SK-N-SH (cell line): ENCODE measurements at regions not wholly inside any gene's neighbourhood (a gene's known extent, or its start where the extent isn't known, plus 50 kb on each side); places are given as distances from the start of the nearest gene placed in this dataset.

Experiments
- CTCF ChIP-seq: fragments of 200-600 bp; sonication (generic); IDR thresholded peaks from 2 replicates; pipeline ENCODE4 v1.6.1; 2017; ENCODE audit warnings: antibody characterized with exemption, mild to moderate bottlenecking, moderate library complexity
- EZH2phosphoT487 ChIP-seq: fragments of 200-600 bp; sonication (generic); IDR thresholded peaks from 2 replicates; pipeline ENCODE4 v1.6.1; 2017; ENCODE audit warnings: low read depth, mixed run types, mild to moderate bottlenecking, antibody characterized with exemption, moderate library complexity, borderline replicate concordance
- FOXM1 ChIP-seq: IDR thresholded peaks from 2 replicates; pipeline ENCODE4 v1.4.0; 2012; ENCODE audit warnings: low read depth, mild to moderate bottlenecking
- JUND ChIP-seq: IDR thresholded peaks from 2 replicates; pipeline ENCODE4 v1.4.0; 2012
- MAX ChIP-seq: IDR thresholded peaks from 2 replicates; pipeline ENCODE4 v1.4.0; 2012; ENCODE audit warnings: low read depth
- NFIC ChIP-seq: IDR thresholded peaks from 2 replicates; pipeline ENCODE4 v1.4.0; 2012; ENCODE audit warnings: borderline replicate concordance
- POLR2AphosphoS5 ChIP-seq: IDR thresholded peaks from 2 replicates; pipeline ENCODE4 v1.6.1; 2012; ENCODE audit warnings: low read depth, low read length
- RAD21 ChIP-seq: IDR thresholded peaks from 2 replicates; pipeline ENCODE4 v1.6.1; 2012; ENCODE audit warnings: mild to moderate bottlenecking, low read length
- RCOR1 ChIP-seq: fragments of 150-350 bp; IDR thresholded peaks from 2 replicates; pipeline ENCODE4 v1.6.1; 2017; ENCODE audit warnings: antibody characterized with exemption, low read length
- REST ChIP-seq: IDR thresholded peaks from 2 replicates; pipeline ENCODE4 v1.6.1; 2012; ENCODE audit warnings: mild to moderate bottlenecking, low read depth, low read length, moderate library complexity
- SMC3 ChIP-seq: IDR thresholded peaks from 2 replicates; pipeline ENCODE4 v1.6.1; 2012; ENCODE audit warnings: low read depth, low read length, improper control_type of control experiment
- TAF1 ChIP-seq: IDR thresholded peaks from 2 replicates; pipeline ENCODE4 v1.6.1; 2012; ENCODE audit warnings: low read depth, mild to moderate bottlenecking, low read length, moderate library complexity, borderline replicate concordance
- TCF12 ChIP-seq: IDR thresholded peaks from 2 replicates; pipeline ENCODE4 v1.4.0; 2012
- ZBTB33 ChIP-seq: IDR thresholded peaks from 2 replicates; pipeline ENCODE4 v1.4.0; 2012; ENCODE audit warnings: low read depth, borderline replicate concordance

GRCh38 chrX:30981968-30982367 lies 89.9 kb downstream of the FTHL17 start:
- TF ChIP-seq EZH2phosphoT487, result no peak
- no peak for TF ChIP-seq SMC3
- no peak for TF ChIP-seq FOXM1
- TF ChIP-seq CTCF, result no peak
- TF ChIP-seq ZBTB33, result no peak
- no peak for TF ChIP-seq JUND
- no peak for TF ChIP-seq MAX
- TF ChIP-seq POLR2AphosphoS5, result no peak
- no peak for TF ChIP-seq TCF12
- no peak for TF ChIP-seq REST
- no peak for TF ChIP-seq RAD21
- TF ChIP-seq TAF1, result no peak
- TF ChIP-seq NFIC, result no peak
- no peak for TF ChIP-seq RCOR1
